Hematopoietic multipotent progenitor cell treated with erythropoietin and hydrocortisone succinate and interleukin-3 and kit ligand, for 8 days (in vitro differentiated cells): ENCODE measurements at regions not wholly inside any gene's neighbourhood (a gene's known extent, or its start where the extent isn't known, plus 50 kb on each side); places are given as distances from the start of the nearest gene placed in this dataset.
"Not testable (repeated sequence)": the region's sequence is repeated elsewhere in the genome, so short reads cannot be mapped to it uniquely, and the experiment has no call there.

Experiments
- DNase-seq: peaks from one replicate; pipeline ENCODE4 v3.0.0-alpha.2; 2015

DNA sequence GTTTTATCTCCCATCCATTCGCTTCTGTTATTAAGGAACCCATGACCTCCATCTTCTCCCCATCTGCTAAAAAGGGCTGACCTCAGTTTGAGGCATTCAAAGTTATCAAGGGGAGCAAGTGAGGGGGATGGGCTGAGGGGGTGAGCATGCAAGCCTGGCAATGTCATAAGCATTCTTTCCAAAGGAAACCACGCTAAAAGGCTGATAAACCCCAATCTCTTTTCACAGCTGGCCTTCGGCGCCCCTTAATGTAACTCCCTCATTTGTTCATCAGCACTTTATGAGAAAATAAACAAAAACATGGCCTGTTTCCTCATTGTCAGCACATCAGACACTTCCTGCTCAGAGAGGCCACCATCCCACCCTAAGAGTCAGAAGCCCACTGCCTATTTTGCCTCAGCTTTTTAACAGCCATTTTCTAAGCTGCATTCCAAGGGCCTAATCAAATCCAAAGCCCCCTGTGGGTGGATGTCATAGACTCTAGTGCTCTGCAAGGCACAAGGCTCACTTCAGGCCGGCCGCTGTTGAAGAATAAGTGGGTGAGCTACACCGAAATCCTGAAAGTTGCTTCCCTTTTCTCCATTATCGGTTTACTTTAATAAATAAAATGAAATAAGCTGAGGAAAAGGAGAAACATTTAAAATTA lies 92.0 kb upstream of the SRD5A3 start:
- DNase-seq: peak; percentile 48

DNA sequence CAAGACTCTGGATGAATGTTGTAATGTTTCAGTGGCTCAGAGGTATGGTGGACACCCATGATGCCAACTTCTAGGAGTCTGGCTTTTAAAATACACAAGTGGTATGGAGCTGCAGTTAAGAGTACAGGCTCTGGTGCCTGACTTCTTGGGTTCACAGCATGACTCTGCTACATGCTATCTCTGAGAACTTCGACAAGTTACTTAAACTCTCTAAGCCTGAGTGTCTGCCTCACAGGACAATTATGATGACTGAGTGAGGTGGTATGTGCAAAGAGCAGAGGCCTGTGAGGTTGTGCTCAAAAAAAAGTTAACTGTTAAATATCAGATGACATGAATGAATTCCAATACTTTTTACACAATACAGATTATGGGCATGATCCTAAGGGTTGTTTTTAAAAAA lies 90.9 kb upstream of the SRD5A3 start:
- no peak for DNase-seq

- DNase-seq: no peak
These were observed 89.3 kb upstream of the SRD5A3 start for GRCh38 chr4:55256787-55257186.

DNA sequence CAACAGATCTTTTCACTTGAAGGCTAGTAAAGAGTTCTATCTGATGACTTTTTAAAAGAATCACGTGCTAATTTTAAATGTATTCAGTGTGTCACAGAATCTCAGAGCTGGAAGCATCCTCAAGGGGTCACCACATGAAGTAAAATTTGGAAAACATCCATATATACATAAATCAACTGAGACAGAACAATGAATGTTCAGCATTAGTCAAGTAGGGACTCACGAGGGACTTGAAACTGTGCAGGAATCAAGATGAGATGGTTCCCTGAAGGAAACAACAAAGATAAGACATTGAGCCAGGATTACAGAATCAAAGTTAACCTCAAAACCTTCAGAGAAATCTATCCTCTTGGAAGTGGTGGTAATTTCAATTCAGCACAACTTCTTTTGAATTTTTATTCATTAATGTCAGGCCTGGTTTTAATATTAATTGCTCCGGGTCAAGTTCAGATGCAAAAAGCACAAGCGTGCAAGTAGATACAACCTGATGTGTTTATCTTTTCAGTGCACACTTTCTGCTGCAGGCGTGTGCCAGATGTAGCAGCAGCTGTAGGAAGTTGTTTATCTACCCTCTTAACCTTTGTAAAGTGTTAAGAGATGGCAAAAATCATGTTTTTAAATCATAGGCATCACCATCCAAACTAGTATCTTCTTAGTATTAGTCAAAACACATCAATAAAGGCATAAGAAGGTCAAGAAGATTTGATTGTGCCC lies 87.7 kb upstream of the SRD5A3 start:
- peak; percentile 18 for DNase-seq

- DNase-seq: no peak
These were observed 86.7 kb upstream of the SRD5A3 start for GRCh38 chr4:55259294-55259693.

DNA sequence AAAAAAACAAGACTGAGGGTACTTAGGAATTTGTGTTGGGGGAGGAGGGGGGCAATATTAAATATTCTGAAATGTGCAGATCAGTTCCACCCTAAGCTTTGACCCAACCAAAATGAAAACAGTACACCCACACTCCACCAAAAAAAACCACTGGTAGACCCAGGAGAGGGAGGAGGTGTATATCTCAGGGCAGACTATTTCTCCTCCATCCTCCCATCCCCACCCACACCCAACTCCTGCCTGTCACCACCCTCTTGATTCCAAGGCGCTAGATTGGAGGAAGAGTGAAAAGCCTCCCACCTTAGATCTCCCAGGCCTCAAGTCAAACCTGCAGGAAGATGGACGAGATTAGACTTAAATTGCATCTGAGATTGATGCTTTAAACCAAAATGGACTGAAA lies 76.6 kb upstream of the SRD5A3 start:
- DNase-seq: no peak

GRCh38 chr4:55269995-55270394 lies 76.0 kb upstream of the SRD5A3 start:
- DNase-seq: no peak

- no peak for DNase-seq
These were observed 75.6 kb upstream of the SRD5A3 start for GRCh38 chr4:55270481-55270880.

DNA sequence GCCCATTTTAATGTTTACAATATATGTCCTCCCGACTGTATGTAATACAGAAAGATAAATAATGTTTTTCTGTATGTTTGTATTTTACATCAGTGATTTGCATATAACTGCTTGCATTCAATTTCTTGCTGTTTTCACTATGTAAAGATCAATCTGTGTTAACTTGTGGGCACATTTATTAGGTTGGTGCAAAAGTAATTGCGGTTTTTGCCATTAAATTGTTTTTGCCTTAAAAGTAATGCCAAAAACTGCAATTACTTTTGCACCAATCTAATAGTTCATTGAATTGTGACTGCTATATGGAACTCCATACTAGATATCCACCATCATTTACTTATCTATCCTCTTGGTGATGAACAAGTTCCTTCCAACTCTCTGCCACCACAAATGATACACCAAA lies 73.9 kb upstream of the SRD5A3 start:
- DNase-seq: no peak

DNA sequence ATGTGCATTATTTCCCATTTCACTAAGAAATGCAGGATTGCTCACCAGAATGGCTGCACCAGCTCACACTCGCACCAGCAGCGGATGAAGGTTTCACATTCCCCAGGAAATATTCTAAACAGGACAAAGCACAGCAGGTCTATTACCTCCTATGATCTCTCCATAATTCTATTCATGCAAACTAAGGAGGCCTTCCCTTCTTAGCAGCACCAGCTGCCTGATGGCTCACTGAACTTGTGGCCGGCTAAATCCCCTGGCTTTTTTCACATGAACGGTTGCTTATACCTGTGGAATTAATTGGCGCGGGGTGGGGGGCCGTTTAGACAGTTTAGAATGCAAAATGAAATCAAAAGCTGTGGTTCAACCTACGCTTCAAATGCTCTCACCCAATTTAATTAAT lies 73.5 kb upstream of the SRD5A3 start:
- DNase-seq: no peak

DNA sequence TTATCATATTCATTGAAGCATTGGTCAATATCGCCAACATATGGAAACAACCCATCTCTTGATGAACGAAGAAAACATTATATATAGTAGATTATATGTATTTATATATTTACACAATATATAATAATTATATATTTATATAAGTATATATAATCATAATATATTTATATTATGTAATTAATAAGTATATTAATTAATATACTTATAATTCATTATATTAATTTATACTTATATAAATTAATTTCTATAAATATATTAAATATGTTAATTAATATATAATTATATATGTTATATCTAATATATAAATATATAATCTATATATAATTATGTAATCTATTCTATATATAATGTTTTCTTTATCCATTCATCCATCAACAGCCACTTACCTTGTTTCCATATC lies 69.0 kb upstream of the SRD5A3 start:
- DNase-seq: no peak

DNA sequence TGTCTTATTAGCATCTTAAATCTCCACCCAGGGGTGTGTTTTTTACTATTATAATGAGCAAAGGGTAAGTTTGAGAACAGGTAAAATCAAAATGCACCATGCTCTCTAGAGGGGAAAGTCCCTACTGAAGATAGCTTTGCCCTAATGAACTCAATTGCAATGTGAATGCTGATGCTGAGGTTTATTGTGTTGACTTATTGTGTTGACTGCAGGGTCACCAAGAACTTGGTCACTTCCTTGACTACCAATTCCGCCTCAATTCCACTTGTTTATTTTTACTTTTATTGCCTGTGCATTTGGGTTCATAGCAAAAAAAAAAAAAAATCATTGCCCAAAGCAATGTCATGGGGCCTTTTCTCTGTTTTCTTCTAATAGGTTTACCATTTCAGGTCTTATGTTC lies 67.7 kb upstream of the SRD5A3 start:
- no peak for DNase-seq

DNA sequence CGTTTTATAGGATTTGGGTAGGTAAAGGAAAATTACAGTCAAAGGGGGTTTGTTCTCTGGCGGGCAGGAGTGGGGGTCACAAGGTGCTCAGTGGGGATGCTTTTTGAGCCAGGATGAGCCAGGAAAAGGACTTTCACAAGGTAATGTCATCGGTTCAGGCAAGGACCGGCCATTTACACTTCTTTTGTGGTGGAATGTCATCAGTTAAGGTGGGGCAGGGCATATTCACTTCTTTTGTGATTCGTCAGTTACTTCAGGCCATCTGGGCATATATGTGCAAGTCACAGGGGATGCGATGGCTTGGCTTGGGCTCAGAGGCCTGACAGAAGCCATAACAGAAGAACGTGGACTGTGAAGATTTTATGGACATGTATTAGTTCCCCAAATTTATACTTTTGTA lies 65.6 kb upstream of the SRD5A3 start:
- not testable (repeated sequence) for DNase-seq

GRCh38 chr4:55281118-55281683 lies 64.8 kb upstream of the SRD5A3 start:
- DNase-seq: not testable (repeated sequence)

DNA sequence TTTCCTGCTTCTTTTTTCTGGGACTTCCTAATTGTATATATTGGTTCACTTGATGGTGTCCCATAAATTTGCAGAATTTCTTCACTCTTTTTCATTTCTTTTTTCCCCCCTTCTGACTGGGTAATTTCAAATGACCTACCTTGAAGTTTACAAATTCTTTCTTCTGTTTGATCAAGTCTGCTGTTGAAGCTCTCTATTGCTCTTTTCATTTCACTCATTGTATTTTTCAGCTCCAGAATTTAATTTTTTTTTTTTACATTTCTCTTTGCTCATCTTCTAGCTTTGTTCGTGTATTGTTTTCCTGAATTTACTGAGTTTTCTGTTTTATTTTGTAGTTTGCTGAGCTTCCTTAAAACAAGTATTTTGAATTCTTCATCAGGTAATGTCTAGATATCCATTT lies 61.7 kb upstream of the SRD5A3 start:
- no peak for DNase-seq

DNA sequence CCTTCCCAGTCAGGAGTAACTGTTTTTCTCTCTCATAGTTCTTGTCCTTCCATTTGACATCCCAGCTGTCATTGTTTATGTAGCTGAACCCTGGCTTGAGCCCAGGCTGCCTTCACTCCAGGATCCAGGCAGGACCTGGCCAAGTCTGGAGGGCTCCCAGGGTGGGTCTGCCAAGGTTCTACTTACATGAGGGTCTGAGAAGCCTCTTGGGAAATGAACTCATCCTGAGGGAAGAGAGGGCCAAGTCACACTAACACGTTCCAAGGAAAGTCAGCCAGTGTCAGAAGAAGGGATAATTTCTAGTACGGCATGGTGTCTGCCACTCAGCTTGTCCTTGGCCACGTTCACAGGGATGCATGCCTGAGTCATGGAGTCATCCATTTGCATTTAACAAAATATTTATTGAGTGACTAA lies 54.8 kb upstream of the SRD5A3 start:
- no peak for DNase-seq

DNA sequence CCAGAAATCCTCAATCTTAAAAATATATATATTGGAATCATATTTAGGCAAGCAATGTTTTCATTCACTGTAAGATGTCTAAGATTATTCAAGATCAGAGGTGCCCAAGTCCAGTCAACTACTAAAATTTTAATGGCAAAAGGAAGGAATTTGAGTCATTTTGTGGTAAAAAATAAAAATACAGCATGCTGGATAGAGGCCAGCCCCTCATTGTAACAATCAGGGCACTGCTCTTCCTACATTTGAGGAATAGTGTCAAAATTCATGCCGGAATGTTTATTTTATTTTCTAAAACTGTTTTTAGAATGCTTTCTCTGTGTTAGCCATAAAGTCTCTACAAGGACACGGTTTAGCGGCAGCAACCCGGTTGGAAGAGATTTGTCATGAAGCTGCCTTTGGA lies 49.9 kb upstream of the SRD5A3 start:
- DNase-seq: no peak
